ENCODE measurements at regions not wholly inside any gene's neighbourhood (a gene's known extent, or its start where the extent isn't known, plus 50 kb on each side); places are given as distances from the start of the nearest gene placed in this dataset.

DNA sequence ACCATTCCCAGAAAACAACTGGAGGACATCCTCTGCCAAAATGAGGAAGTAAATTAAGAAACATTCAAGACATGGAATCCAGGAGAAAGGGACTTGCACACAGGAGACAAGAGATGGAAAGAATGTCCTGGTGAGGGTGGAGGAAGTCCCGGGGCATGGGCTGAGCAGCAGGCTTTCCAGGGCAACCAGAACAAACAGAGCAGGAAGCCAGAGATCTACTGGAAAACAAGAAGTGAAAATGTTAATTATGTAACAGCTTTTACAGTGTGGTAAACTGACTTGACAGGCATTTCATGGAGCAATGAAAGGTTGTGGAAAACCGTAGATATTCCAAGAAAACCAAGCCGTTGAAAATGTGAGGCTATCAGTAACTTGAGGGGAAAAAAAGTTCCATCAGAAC lies 55.2 kb upstream of the ZNF746 start:
- no peak for DNase-seq (ENCODE audit: low read depth)
- TF ChIP-seq, protein P1, sequence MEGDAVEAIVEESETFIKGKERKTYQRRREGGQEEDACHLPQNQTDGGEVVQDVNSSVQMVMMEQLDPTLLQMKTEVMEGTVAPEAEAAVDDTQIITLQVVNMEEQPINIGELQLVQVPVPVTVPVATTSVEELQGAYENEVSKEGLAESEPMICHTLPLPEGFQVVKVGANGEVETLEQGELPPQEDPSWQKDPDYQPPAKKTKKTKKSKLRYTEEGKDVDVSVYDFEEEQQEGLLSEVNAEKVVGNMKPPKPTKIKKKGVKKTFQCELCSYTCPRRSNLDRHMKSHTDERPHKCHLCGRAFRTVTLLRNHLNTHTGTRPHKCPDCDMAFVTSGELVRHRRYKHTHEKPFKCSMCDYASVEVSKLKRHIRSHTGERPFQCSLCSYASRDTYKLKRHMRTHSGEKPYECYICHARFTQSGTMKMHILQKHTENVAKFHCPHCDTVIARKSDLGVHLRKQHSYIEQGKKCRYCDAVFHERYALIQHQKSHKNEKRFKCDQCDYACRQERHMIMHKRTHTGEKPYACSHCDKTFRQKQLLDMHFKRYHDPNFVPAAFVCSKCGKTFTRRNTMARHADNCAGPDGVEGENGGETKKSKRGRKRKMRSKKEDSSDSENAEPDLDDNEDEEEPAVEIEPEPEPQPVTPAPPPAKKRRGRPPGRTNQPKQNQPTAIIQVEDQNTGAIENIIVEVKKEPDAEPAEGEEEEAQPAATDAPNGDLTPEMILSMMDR (IDR thresholded peaks at IDR 0.05; ENCODE audit: insufficient read depth, low read length) = no peak
- no peak overlapping the region for H3K4me3 ChIP-seq (ENCODE audit: low read depth, low read length)

All from fibroblast of the aortic adventitia (primary cell).